ENCODE measurements at regions not wholly inside any gene's neighbourhood (a gene's known extent, or its start where the extent isn't known, plus 50 kb on each side); places are given as distances from the start of the nearest gene placed in this dataset.

DNA sequence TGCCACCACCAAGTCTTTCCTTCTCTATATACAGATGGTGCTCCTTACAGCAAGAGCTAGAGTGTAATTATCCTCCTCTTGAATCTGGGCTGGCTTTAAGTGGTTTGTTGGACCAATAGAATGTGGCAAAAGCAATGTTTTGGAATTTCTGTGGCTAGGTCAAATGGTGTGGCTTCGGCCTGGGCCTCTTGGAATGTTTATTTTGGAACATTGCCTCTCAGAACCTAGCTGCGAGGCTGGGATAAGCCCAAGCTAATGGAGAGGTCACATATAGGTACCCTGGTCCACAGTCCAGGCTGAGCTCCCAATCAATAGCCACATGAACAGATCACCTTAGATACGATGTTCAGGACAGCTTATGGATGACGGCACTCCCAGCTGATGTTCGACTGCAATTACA lies 556.7 kb downstream of the TYW1 start:
- no peak for DNase-seq (ENCODE audit: low read depth)

DNA sequence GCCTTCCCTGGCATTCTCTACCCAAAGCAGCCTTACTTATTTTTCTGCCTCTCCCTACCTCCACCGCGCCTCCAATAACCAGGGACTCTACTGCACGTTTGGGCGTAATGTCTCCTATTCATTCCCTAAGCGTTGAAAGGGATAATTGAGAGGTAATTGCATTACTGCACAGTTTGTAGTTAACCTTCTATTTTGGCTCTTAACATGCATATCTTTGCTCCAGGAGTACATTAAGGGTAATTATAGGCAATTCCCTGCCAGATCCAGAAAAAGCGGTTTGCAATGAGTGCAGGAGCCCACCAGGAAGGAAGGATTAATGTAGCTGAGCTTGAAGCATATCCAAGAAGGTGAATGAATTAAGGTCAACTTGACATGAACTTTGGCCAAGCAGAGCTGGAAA lies 558.4 kb downstream of the TYW1 start:
- no peak for DNase-seq (ENCODE audit: low read depth)

DNA sequence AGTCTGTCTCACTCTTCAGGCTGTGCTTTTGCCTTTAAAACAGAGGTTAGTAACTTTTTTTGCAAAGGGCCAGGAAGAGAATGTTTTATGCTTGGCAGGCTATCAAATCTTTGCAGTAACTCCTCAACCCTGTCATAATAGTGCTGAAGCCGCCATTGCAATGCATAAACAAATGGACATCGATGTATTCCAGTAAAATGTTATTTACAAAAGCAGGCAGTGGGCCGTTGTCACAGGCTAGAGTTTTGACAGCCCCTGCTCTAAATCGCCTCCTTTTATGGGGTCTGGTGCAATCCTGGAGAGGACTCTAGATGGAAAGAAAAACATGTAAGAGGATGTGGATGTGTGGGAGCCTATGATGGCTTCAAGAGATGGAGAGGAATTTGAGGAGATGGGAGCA lies 568.3 kb downstream of the TYW1 start:
- DNase-seq (ENCODE audit: low read depth), result no peak

DNA sequence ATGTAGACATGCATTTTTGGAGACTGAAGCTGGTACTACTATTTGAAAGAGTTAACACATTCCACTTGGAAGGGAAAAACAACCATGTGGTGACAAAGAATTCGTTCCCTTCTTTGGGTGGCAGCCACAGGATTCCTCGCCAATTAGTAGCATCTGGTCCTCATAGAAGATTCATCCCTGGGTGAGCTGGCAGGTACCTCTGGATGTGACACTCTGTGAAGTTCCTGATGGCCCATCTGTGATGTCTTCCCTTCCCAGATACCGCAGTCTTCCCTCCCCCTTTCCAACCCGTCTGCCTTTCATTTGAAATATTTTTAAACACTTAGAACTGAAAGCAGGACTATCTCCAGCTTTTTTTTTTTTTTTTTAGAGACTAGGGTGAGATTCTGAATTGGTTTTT lies 569.5 kb downstream of the TYW1 start:
- DNase-seq (ENCODE audit: low read depth), result no peak

DNA sequence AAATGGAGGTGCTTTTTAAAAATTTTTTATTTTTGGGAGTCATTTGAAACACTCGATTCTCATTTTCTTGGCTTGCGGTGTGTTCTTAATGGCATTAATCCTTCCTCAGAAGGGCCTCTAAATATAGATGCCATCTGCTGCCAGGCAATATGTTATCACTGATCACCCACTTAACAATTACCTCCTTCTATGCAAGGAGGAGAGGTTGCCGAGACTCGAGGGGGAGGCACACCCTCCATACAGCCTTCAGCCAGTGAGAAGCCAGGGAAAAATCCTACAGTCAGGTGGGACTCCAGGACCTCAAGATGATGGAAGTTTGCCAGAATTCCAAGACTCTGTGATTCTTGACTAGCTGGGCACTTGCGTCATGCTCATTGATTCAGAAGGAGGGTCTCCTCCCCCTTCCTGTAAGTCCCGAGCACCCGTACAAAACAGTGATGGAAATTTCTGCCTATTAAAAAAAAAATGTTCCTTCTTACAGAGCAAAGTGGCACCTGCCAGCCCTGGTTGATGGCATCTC lies 574.5 kb downstream of the TYW1 start:
- no peak for DNase-seq (ENCODE audit: low read depth)

DNA sequence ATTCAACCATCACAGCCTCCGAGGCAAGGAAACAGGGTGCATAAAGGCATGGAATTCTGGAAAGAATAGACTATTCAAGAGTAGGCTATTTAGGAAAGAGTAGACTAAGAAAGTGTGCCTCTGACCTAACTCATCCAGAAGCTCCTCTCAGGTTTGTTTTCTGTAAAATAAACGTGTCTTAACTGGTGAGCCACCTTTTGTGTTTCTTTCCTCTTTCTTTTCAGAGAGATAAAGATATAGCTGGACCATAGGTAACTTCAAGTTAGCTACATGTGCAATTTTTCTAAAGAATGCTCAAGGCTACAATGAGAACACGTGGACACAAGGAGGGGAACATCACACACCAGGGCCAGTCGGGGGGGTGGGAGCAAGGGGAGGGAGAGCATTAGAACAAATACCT lies 577.0 kb downstream of the TYW1 start:
- no peak for DNase-seq (ENCODE audit: low read depth)

DNA sequence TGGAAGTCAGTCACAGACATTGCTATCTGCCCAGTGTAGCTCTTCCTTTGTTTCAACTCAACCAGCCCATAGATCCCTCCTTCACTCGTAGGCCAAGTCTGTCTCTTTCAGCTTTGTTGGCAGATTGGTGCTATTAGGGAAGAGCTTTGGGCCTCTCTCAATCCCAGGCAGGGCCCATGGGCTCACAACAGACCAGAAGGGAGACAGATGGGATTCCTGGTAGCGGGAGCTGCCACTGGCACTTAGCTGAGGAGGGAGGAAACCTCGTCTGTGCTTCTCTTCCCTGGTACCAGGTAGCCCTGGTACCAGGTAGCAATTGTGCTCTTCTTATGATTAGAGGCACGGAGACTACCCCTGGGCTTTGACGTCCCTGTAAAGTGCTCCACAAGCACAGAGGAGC lies 592.0 kb downstream of the TYW1 start:
- no peak for DNase-seq (ENCODE audit: low read depth)

DNA sequence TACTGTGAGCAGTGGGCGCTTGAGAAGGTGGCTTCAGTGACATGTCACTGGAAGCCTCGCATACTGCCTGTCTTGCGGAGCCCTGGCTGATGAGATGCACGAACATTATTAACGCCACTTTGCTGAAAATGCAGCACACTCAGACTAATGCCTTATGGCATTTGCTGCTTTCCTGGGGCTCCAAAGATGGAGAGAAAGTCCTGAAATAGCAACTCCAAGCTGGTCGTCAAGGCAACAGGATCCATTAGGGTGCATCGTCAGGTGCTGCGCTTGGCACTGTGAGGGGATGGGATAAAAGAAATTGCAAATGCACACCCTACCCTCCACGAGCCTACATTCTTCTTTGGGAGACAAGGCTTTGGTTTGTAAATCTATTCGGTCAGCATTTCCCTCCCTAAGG lies 592.5 kb downstream of the TYW1 start:
- DNase-seq (ENCODE audit: low read depth), result no peak

DNA sequence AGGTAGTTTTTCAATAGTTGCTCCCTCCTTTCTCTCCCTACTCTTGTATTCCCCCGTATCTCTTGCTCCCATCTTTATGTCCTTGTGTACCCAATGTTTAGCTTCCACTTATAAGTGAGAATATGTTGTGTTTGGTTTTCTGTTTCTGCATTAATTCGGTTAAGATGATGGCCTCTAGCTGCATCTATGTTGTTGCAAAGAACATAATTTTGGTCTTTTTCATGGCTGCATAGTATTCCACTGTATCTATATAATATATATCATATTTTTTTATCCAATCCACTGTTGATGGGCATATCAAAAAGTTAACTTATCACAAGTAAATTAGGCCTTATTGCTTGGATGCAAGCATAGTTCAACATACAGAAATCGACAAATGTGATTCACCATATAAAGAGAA lies 594.0 kb downstream of the TYW1 start:
- no peak for DNase-seq (ENCODE audit: low read depth)

DNA sequence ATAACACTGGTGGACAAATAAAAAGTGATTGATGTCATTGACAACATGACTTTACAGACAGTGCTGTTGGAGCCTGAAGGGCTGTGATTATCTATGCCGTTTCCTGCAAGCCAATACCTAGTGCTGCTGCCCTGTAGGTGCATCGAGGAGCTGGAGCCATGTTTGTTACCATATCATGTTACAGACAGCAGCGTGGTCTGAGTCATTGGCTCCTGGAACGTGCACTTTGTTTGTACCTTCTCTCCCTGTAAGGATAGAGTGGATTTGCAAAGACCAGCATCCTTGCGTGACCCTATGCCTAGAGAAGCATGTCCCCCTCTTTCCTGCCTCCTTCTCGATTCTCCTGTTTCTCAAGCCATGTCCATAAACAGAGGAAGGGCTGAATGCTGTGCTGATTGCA lies 597.2 kb downstream of the TYW1 start:
- no peak for DNase-seq (ENCODE audit: low read depth)

DNA sequence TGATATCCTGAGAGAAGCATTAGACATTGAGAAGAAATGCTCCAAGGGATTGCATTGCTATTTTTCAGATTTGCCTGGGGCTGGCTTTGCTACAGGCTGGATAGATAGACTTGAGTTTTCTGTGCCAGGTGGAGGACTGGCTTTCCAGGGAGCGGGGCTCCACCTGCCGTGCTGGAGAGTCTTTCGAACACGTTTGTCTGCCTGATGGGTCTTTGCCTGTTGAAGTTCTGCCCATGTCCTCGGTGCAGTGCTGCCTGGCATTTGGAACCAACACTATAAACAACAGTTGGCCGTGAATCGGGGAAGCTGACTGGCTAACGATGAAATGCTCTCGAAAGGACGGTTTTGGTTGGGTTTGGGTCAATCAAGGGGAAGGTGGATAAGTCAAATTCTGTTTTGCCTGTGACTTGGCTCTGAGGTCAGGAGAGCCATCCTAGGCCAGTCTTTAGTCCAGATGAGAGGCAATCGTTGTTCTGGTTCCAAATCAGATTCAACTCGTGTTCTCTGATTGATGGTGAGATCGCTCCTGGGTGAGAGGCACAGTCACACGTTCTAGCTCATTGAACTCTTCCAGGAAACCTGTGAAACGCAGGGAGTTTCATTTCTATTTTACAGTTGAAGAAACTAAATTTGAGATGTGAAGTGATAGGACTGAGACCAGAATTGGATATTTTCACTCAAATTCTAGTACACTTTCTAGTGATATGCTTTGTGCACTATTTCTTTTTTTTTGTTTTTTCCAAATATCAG lies 599.0 kb downstream of the TYW1 start:
- no peak for DNase-seq (ENCODE audit: low read depth)

DNA sequence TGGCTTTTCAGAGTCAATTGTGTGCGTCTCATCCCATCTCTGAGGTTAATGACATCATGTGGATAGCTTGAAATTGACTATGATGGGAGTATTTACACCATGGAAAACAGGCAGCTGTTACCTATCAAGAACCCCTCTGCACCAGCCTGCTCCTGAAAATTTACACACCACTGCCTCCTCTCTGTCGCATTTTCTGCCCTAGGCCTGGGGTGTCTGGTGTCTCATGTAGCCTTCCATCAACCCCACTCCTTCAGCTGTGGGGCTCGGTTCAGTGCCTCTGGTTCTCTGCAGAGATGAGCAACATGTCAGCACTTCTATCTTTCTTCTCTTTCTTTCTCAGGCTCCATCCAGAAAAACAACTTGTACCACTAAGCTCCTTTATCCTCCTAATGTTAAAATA lies 600.5 kb downstream of the TYW1 start:
- no peak for DNase-seq (ENCODE audit: low read depth)

DNA sequence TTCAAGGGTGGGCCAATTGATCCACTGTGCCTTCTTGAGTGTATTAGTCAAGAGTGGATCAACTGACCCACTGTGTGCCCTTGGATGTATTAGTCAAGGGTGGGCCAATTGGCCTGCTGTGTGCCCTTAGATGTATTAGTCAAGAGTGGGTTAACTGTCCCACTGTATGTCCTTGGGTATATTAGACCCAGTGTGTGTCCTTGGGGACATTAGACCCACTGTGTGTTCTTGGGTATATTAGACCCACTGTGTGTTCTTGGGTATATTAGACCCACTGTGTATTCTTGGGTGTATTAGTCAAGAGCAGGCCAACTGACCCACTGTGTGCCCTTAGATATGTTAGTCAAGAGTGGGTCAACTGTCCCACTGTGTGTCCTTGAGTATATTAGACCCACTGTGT lies 601.8 kb downstream of the TYW1 start:
- DNase-seq (ENCODE audit: low read depth), result no peak

DNA sequence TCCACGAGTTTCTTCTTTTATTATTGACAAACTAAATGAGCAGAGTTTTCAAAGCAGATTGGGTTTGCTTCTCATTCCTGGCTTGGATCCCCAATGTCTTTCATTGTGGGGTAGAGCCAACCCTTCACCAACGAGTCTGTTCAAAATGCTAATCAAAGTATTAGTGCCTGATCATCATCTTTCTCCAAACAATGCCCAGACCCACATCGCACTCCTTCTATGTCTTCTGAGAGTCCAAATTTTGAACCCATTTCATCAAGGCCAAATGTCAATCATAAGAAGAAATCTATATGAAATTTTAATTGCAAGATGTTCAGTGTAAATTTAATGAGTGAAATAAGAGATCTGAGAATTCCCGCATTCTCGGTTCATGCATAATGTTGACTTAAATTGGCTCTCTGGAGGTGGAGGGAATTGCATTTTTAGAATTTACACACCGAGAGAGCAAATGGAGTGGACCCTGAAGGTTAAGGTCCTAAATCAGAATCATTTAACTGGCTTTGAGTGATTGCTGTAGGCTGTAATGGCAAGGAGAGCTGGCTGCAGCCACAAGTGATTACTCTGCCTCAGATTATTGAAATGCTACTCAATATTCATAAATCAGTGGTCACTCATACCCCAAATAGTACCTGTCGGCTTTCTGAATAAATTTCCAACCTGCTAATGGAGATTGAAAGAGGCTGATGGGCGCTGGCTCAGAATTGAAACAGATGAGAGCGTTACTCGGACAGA lies 602.9 kb downstream of the TYW1 start:
- no peak for DNase-seq (ENCODE audit: low read depth)

DNA sequence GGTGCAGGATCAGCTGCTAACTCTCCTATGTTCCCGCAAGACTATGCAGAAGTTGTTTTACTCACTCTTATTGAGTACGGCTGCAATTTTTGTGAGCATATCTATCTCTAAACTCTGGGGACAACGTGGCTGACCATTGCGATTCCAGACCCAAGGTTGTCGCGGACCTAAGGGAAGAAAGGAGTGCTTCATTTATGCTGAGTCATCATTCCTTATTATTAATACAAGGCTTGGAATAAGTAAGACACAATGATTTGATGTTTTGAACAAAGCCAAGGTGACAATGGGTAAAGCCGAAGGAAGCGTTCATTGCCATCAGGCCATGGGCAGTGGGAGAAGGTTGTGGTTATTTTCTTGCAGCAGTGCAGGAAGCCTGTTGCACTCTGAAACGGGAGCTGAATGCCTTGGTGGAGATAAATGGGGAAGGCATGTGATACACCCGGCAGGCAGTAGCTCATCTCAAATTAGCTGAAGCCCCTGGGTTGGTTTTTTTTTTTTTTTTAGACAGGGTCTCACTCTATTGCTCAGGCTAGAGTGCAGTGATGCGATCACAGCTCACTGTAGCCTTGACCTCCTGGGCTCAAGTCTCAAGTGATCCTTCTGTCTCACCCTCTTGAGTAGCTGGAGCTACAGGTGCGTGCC lies 605.7 kb downstream of the TYW1 start:
- DNase-seq (ENCODE audit: low read depth), result no peak

DNA sequence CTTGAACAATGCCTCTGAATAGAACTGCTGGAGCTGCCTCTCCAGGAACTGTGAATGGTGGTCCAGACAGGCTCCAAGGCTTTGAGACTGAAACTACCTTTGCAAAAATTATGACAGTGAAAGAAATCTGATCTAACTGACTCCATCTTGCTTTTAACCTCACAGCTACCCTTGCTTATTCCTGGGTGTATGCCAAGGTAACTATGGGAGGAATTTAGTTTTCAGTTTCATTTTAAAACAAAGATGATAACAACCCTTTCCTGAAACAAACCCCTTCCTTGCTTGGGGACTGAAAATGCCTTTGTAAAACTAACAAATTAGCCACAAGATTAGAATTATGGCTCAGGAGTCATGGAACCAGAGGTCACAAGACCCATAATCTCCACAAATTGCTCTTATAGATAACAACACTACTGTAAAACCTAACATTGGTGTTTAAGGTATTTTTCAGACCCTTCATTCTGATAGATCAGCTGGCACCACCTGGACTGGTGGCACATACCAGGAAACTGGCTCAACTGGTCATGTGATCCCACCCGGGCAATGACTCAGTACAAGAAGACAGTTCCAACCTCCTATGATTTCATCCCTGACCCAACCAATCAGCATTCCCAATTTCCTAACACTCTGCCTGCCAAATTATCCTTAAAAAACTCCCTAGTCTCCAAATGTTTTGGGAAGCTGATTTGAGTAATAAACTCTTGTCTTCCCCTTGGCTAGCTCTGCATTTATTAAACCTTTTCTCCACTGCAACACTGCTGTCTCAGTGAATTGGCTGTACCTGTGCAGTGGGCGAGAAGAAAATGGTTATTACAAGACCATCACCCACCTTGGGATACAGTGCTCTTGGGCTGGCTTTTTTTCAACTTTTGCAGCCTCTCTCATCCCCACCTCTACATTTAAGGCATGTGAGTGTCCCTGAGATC lies 608.1 kb downstream of the TYW1 start:
- DNase-seq (ENCODE audit: low read depth), result no peak

DNA sequence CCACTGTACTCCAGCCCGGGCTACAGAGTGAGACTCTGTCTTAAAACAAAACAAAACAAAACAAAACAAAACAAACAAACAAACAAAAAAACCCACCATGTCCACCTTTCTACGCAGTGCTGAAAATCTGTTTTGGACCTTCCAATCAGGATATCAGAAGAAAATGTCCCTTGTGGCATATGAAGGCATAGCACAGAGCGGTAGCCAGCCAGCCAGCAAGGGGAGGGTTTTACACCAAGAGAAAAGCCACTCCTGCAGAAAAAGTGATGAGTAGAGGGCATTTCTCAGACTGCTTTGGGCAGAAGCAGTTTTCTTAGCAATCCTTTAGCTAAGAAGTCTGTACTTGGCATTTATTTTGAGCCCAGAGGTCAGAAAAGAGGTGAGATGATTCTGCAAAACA lies 612.2 kb downstream of the TYW1 start:
- DNase-seq (ENCODE audit: low read depth), result no peak

DNA sequence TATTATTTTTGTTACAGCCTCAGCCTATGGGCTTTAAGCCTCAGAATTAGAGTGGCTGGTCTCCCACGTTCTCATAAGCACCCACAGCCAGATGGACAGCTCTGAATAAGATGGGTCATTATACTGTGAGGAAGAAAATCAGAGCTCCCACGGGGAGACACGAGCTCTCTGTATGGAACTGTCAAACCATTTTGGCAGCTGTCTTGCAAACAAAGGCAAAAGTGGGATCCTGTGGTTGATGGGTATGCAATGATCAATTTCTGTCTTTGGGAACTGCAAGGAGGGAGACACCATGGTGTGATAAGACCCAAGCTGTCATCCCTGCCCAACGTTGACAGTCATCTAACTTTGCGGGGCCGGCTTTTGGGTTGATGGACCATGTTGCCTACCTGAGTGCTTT lies 614.3 kb downstream of the TYW1 start:
- DNase-seq (ENCODE audit: low read depth), result no peak

DNA sequence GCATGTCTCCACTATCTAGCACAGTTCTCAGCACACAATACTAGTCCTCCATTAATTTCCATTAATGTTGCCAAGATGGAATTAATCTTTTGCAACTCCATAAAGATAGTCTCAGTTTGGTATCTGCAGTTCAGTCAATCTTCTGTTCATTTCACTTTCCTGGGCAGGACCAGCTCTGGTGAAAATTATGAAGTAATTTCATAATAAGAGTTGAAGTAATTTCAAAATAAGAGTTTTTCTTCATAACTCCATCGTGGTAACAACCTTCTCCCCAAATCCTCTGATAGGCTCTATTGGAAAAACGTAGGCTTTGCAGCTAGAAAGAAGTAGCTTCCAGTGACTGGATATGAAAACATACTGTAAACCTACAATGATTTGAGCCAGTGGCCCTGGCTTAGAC lies 618.2 kb downstream of the TYW1 start:
- no peak for DNase-seq (ENCODE audit: low read depth)

DNA sequence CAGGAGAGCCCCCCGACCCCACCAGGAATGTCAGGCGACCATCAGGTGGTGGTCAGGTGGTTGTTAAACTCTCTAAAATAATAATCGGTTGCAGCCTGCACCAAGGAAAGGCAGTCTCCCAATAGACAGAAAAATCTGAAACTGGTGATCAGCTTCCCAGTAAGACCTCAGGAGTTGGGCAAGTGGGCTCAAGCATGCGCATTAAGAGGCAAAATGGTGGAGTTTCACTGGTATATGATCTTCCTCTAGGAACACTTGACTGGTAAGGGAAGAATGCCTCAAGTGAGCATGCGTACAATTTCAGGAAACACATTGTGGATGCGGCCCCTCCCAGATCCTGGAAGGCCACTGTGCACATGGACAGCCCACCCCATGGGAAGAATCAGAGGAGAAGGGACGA lies 619.9 kb downstream of the TYW1 start:
- DNase-seq (ENCODE audit: low read depth), result no peak

DNA sequence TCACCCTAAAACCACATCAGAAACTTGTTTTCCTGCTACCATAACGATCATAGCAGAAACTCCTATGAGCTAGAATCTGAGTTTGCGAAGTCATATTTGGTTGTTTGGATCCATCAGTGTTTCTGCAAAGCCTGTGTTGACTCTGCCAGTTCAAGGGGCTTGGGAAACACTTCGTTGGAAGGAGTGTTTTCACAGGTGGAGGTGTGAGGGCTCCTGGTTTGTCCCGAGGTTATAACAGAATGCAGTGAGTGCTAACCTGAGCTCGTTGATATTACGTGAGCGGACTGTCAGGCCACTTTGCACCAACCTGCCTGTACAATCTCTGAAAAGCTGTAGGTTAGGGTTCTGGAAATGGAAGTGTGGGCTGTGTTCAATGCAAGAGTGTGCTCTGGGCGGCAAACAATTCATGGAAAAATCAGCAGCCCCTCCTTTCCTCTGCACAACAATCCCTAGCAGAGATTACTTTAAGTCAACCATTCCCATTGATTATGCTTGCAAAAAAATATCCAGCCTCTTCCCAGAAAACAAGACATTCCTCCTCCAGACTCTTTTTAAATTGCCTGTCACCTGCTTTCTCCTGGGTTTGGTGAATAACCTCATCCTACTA lies 622.0 kb downstream of the TYW1 start:
- no peak for DNase-seq (ENCODE audit: low read depth)

DNA sequence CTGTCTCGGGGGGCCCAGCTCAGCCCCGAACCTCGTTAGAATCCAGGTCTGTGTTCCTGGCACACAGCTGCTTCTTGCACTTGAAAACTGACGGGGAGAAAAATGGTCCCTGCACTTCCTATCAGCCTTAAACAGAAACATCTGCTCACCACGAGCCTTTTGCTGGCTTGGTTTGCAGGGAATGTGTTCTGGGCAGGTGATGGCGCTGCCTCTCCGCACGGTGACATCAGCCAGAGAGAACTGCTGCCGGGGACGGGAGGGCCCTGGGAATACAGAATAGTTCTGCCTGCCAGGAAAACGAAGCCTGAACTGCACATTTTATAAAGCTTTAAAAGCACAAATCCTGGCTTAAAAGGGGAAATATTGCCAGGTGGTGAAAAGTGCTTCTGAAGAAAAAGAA lies 622.5 kb downstream of the TYW1 start:
- no peak for DNase-seq (ENCODE audit: low read depth)

Measured in stimulated activated CD8-positive, alpha-beta memory T cell treated with anti-CD3 and anti-CD28 coated beads, Interleukin-15, amount 100 ng/mL, for 1 hour (primary cell).